ENCODE measurements at regions not wholly inside any gene's neighbourhood (a gene's known extent, or its start where the extent isn't known, plus 50 kb on each side); places are given as distances from the start of the nearest gene placed in this dataset.

DNA sequence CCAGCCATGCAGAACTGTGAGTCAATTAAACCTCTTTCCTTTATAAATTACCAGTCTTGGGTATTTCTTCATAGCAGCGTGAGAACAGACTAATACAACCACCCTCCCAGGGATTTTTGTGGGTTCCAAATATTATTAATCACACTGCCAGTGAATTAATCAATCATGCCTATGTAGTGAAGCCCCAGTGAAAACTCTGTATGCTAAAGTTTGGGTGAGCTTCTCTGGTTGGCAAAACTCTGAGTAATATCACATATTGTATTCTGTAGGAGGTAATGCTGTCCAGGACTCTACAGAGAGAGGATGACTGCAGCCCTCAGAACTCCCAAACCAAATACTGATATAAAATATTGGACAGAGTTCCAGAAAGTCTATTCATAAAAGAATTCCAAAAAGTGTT lies 216.9 kb downstream of the RPAP3 start:
- H3K4me1 ChIP-seq (ENCODE audit: control insufficient read depth in 1 of 2, insufficient read depth in 2 of 2, low read length in 2 of 2): no peaks in the 10 kb centered on the region
- Mint-ChIP-seq H3K27ac (no peak overlapping the region), H3K4me3 (no peak overlapping the region), H3K4me1 (no peaks in the 10 kb centered on the region), H3K36me3 (no peaks in the 10 kb centered on the region), H3K9me3 (peaks cover 2 to 17% (median 11%) of the 10 kb centered on the region in 7 donors), H3K27me3 (ENCODE audit: low read depth in 3 of 3) (peaks cover 1 to 8% (median 2%) of the 10 kb centered on the region in 3 donors)
- TF ChIP-seq CTCF (IDR thresholded peaks at IDR 0.05): no peak
- no peak overlapping the region for H3K4me2 ChIP-seq (replicated peaks; ENCODE audit: extremely low read depth, low read length, poor library complexity, severe bottlenecking)
- H3K27ac ChIP-seq (ENCODE audit: low read depth in 1 of 2, low read length in 2 of 2): no peak overlapping the region
- no peak overlapping the region for H3K9ac ChIP-seq (ENCODE audit: insufficient read depth, low read length, poor library complexity, severe bottlenecking)
- no peaks in the 10 kb centered on the region for H3K36me3 ChIP-seq (replicated peaks in 1 of 2; ENCODE audit: control insufficient read depth in 1 of 2, insufficient read depth in 2 of 2, low read length in 2 of 2)
- peaks cover 0 to 13% of the 10 kb centered on the region in 2 donors for H3K9me3 ChIP-seq (replicated peaks in 1 of 2; ENCODE audit: control insufficient read depth in 1 of 2, insufficient read depth in 1 of 2, low read length in 2 of 2)
- WGBS (ENCODE audit: insufficient coverage): no CpG with 5 or more reads among the region's 1 CpG
- DNase-seq: no peak
- H3K27me3 ChIP-seq (ENCODE audit: control insufficient read depth in 2 of 2, insufficient read depth in 2 of 2, low read length in 2 of 2): no peaks in the 10 kb centered on the region
- H2AFZ ChIP-seq (ENCODE audit: insufficient read depth, low read depth, low read length, poor library complexity, severe bottlenecking): no peak overlapping the region
- H3K79me2 ChIP-seq (ENCODE audit: insufficient read depth, low read length): no peaks in the 10 kb centered on the region
- intact Hi-C loops (cut with micrococcal nuclease): no loop called here
- no peaks in the 10 kb centered on the region for H4K20me1 ChIP-seq (ENCODE audit: insufficient read depth, low read length)
- H3K4me3 ChIP-seq (replicated peaks in 1 of 3; ENCODE audit: low read depth in 2 of 3, low read length in 3 of 3): no peak overlapping the region

- H3K4me3 Mint-ChIP-seq: no peak overlapping the region
- Histone ChIP-seq H3K79me2 (ENCODE audit: insufficient read depth, low read length) (no peaks in the 10 kb centered on the region), H3K4me2 (replicated peaks; ENCODE audit: extremely low read depth, low read length, poor library complexity, severe bottlenecking) (no peak overlapping the region), H2AFZ (ENCODE audit: insufficient read depth, low read depth, low read length, poor library complexity, severe bottlenecking) (no peak overlapping the region), H3K27me3 (ENCODE audit: control insufficient read depth in 2 of 2, insufficient read depth in 2 of 2, low read length in 2 of 2) (no peaks in the 10 kb centered on the region), H3K27ac (ENCODE audit: low read depth in 1 of 2, low read length in 2 of 2) (no peak overlapping the region), H3K9ac (ENCODE audit: insufficient read depth, low read length, poor library complexity, severe bottlenecking) (no peak overlapping the region), H3K36me3 (replicated peaks in 1 of 2; ENCODE audit: control insufficient read depth in 1 of 2, insufficient read depth in 2 of 2, low read length in 2 of 2) (no peaks in the 10 kb centered on the region), H3K4me3 (replicated peaks in 1 of 3; ENCODE audit: low read depth in 2 of 3, low read length in 3 of 3) (no peak overlapping the region), H3K4me1 (ENCODE audit: control insufficient read depth in 1 of 2, insufficient read depth in 2 of 2, low read length in 2 of 2) (no peaks in the 10 kb centered on the region), H4K20me1 (ENCODE audit: insufficient read depth, low read length) (no peaks in the 10 kb centered on the region), H3K9me3 (replicated peaks in 1 of 2; ENCODE audit: control insufficient read depth in 1 of 2, insufficient read depth in 1 of 2, low read length in 2 of 2) (no peaks in the 10 kb centered on the region)
- H3K4me1 Mint-ChIP-seq: no peaks in the 10 kb centered on the region
- H3K27me3 Mint-ChIP-seq (ENCODE audit: low read depth in 3 of 3): peaks cover 0 to 15% (median 10%) of the 10 kb centered on the region in 3 donors
- peaks cover 1 to 18% (median 7%) of the 10 kb centered on the region in 7 donors for H3K9me3 Mint-ChIP-seq
- no peak overlapping the region for H3K27ac Mint-ChIP-seq
- no peaks in the 10 kb centered on the region for H3K36me3 Mint-ChIP-seq
- intact Hi-C loops (cut with micrococcal nuclease): no loop called here
- DNase-seq: no peak
- WGBS (ENCODE audit: insufficient coverage): no CpG with 5 or more reads among the region's 2 CpGs
- TF ChIP-seq CTCF (IDR thresholded peaks at IDR 0.05): no peak
Measured at GRCh38 chr12:47481041-47481440, 224.8 kb downstream of the RPAP3 start.

Measured in CD14-positive monocyte (primary cell).